Muscle layer of duodenum (tissue), 2 donors: ENCODE measurements at regions not wholly inside any gene's neighbourhood (a gene's known extent, or its start where the extent isn't known, plus 50 kb on each side); places are given as distances from the start of the nearest gene placed in this dataset.
"Not testable (repeated sequence)": the region's sequence is repeated elsewhere in the genome, so short reads cannot be mapped to it uniquely, and the experiment has no call there.

Source experiments
- H3K27ac ChIP-seq: one replicate; pipeline ENCODE4 v1.7.0; 2013; ENCODE audit warnings: mild to moderate bottlenecking, low read length
- H3K27me3 ChIP-seq: one replicate; pipeline ENCODE4 v1.7.0; 2013; ENCODE audit warnings: low read depth, mild to moderate bottlenecking, control low read depth, low read length
- H3K36me3 ChIP-seq, 2 donors: one replicate each; pipeline ENCODE4 v1.7.0; 2013; ENCODE audit warnings: low read length in 2 of 2, control low read depth in 1 of 2, mild to moderate bottlenecking in 1 of 2; ENCODE audit not compliant: insufficient read depth in 2 of 2, control insufficient read depth in 1 of 2
- H3K4me1 ChIP-seq, 2 donors: one replicate each; pipeline ENCODE4 v1.7.0; 2013; ENCODE audit warnings: low read length in 2 of 2, mild to moderate bottlenecking in 2 of 2, control low read depth in 1 of 2, moderate library complexity in 1 of 2; ENCODE audit not compliant: insufficient read depth in 2 of 2, control insufficient read depth in 1 of 2
- H3K4me3 ChIP-seq, 2 donors: one replicate each; pipeline ENCODE4 v1.7.0; 2013; ENCODE audit warnings: low read length in 2 of 2, low read depth in 1 of 2, mild to moderate bottlenecking in 1 of 2
- H3K9me3 ChIP-seq, 2 donors: one replicate each; pipeline ENCODE4 v1.7.0; 2013; ENCODE audit warnings: low read length in 2 of 2, control low read depth in 1 of 2, mild to moderate bottlenecking in 1 of 2; ENCODE audit not compliant: control insufficient read depth in 1 of 2
- donor health status: healthy.

- no peaks in the 10 kb centered on the region for H3K27me3 ChIP-seq
- no peaks in the 10 kb centered on the region for H3K36me3 ChIP-seq
- H3K4me3 ChIP-seq = no peak overlapping the region
- no peaks in the 10 kb centered on the region for H3K4me1 ChIP-seq
- H3K9me3 ChIP-seq = no peaks in the 10 kb centered on the region
- H3K27ac ChIP-seq = no peak overlapping the region
These were observed 771.1 kb downstream of the GATA3 start for GRCh38 chr10:8825611-8826010.

GRCh38 chr10:8829592-8829991, 775.1 kb downstream of the GATA3 start:
- Histone ChIP-seq H3K27me3 (no peaks in the 10 kb centered on the region), H3K4me1 (no peaks in the 10 kb centered on the region), H3K9me3 (no peaks in the 10 kb centered on the region), H3K27ac (no peak overlapping the region), H3K36me3 (no peaks in the 10 kb centered on the region), H3K4me3 (no peak overlapping the region)

- no peaks in the 10 kb centered on the region for H3K4me1 ChIP-seq
- no peaks in the 10 kb centered on the region for H3K27me3 ChIP-seq
- no peaks in the 10 kb centered on the region for H3K36me3 ChIP-seq
- H3K27ac ChIP-seq = no peak overlapping the region
- no peak overlapping the region for H3K4me3 ChIP-seq
- no peaks in the 10 kb centered on the region for H3K9me3 ChIP-seq
These were observed 775.6 kb downstream of the GATA3 start for GRCh38 chr10:8830048-8830447.

GRCh38 chr10:8830876-8831275, 776.4 kb downstream of the GATA3 start:
- Histone ChIP-seq H3K36me3 (no peaks in the 10 kb centered on the region), H3K4me3 (no peak overlapping the region), H3K9me3 (no peaks in the 10 kb centered on the region), H3K27me3 (no peaks in the 10 kb centered on the region), H3K4me1 (no peaks in the 10 kb centered on the region), H3K27ac (no peak overlapping the region)

GRCh38 chr10:8835453-8836167, 781.1 kb downstream of the GATA3 start:
- Histone ChIP-seq H3K4me1 (no peaks in the 10 kb centered on the region), H3K27ac (no peak overlapping the region), H3K27me3 (no peaks in the 10 kb centered on the region), H3K36me3 (no peaks in the 10 kb centered on the region), H3K9me3 (no peaks in the 10 kb centered on the region), H3K4me3 (no peak overlapping the region)

- Histone ChIP-seq H3K9me3 (peaks cover 0 to 4% of the 10 kb centered on the region in 2 donors), H3K36me3 (no peaks in the 10 kb centered on the region), H3K4me1 (no peaks in the 10 kb centered on the region), H3K27ac (no peak overlapping the region), H3K27me3 (no peaks in the 10 kb centered on the region), H3K4me3 (no peak overlapping the region)
These were observed 785.9 kb downstream of the GATA3 start for GRCh38 chr10:8840356-8840755.

GRCh38 chr10:8844141-8844540, 789.7 kb downstream of the GATA3 start:
- H3K36me3 ChIP-seq = no peaks in the 10 kb centered on the region

GRCh38 chr10:8852546-8852945, 798.1 kb downstream of the GATA3 start:
- Histone ChIP-seq H3K27me3 (no peaks in the 10 kb centered on the region), H3K4me3 (no peak overlapping the region), H3K4me1 (no peaks in the 10 kb centered on the region), H3K36me3 (no peaks in the 10 kb centered on the region), H3K9me3 (no peaks in the 10 kb centered on the region), H3K27ac (no peak overlapping the region)

More at GRCh38 chr10:8844141-8844540, 789.7 kb downstream of the GATA3 start:
- Histone ChIP-seq H3K9me3 (peaks cover 4% of the 10 kb centered on the region in 2 donors), H3K27me3 (no peaks in the 10 kb centered on the region), H3K4me1 (no peaks in the 10 kb centered on the region), H3K27ac (no peak overlapping the region), H3K4me3 (no peak overlapping the region)

- H3K4me1 ChIP-seq = no peaks in the 10 kb centered on the region
- no peaks in the 10 kb centered on the region for H3K36me3 ChIP-seq
- no peak overlapping the region for H3K27ac ChIP-seq
- H3K4me3 ChIP-seq = no peak overlapping the region
- no peaks in the 10 kb centered on the region for H3K9me3 ChIP-seq
- H3K27me3 ChIP-seq = no peaks in the 10 kb centered on the region
These were observed 798.6 kb downstream of the GATA3 start for GRCh38 chr10:8853048-8853447.

GRCh38 chr10:8868924-8869323, 814.4 kb downstream of the GATA3 start:
- not testable (repeated sequence) for H3K9me3 ChIP-seq, H3K27ac ChIP-seq, H3K4me1 ChIP-seq, H3K4me3 ChIP-seq, H3K27me3 ChIP-seq, H3K36me3 ChIP-seq

- Histone ChIP-seq H3K27ac (no peak overlapping the region), H3K4me1 (no peaks in the 10 kb centered on the region), H3K4me3 (no peak overlapping the region), H3K9me3 (no peaks in the 10 kb centered on the region), H3K36me3 (no peaks in the 10 kb centered on the region), H3K27me3 (no peaks in the 10 kb centered on the region)
These were observed 818.8 kb downstream of the GATA3 start for GRCh38 chr10:8873310-8873709.

GRCh38 chr10:8874268-8874667, 819.8 kb downstream of the GATA3 start:
- H3K27ac ChIP-seq = no peak overlapping the region

More at GRCh38 chr10:8874268-8874667, 819.8 kb downstream of the GATA3 start:
- Histone ChIP-seq H3K36me3 (no peaks in the 10 kb centered on the region), H3K9me3 (no peaks in the 10 kb centered on the region), H3K4me1 (no peaks in the 10 kb centered on the region), H3K4me3 (no peak overlapping the region), H3K27me3 (no peaks in the 10 kb centered on the region)
